Skeletal muscle satellite cell (primary cell): ENCODE measurements at regions not wholly inside any gene's neighbourhood (a gene's known extent, or its start where the extent isn't known, plus 50 kb on each side); places are given as distances from the start of the nearest gene placed in this dataset.
"Not testable (repeated sequence)": the region's sequence is repeated elsewhere in the genome, so short reads cannot be mapped to it uniquely, and the experiment has no call there.

Source experiments
- H3K27me3 ChIP-seq: 2 replicates; pipeline ENCODE4 v1.7.0; 2013; ENCODE audit warnings: low read length; ENCODE audit not compliant: control insufficient read depth, insufficient read depth
- H3K36me3 ChIP-seq: 2 replicates; pipeline ENCODE4 v1.7.0; 2013; ENCODE audit warnings: mild to moderate bottlenecking, control low read depth, low read length; ENCODE audit not compliant: insufficient read depth
- H3K4me1 ChIP-seq: 2 replicates; pipeline ENCODE4 v1.7.0; 2013; ENCODE audit warnings: low read length; ENCODE audit not compliant: control insufficient read depth, insufficient read depth
- H3K4me2 ChIP-seq: 2 replicates; pipeline ENCODE4 v1.7.0; 2013; ENCODE audit warnings: mild to moderate bottlenecking, low read length
- H3K4me3 ChIP-seq: 2 replicates; pipeline ENCODE4 v1.7.0; 2013; ENCODE audit warnings: low read length
- H3K9ac ChIP-seq: 2 replicates; pipeline ENCODE4 v1.7.0; 2013; ENCODE audit warnings: mild to moderate bottlenecking, low read depth, low read length, moderate library complexity
- H3K9me3 ChIP-seq: replicated peaks from 2 replicates; pipeline ENCODE4 v1.7.0; 2013; ENCODE audit warnings: mild to moderate bottlenecking, control low read depth, low read length

- Histone ChIP-seq H3K4me1 (no peaks in the 10 kb centered on the region), H3K4me2 (no peak overlapping the region), H3K4me3 (no peak overlapping the region), H3K27me3 (peaks cover 52% of the 10 kb centered on the region), H3K9ac (no peak overlapping the region), H3K36me3 (no peaks in the 10 kb centered on the region), H3K9me3 (no peaks in the 10 kb centered on the region)
Observed at GRCh38 chr1:31514117-31514516, 62.2 kb upstream of the TINAGL1 start.

- Histone ChIP-seq H3K27me3 (peaks cover 54% of the 10 kb centered on the region), H3K9me3 (no peaks in the 10 kb centered on the region), H3K4me3 (no peak overlapping the region), H3K9ac (no peak overlapping the region), H3K4me2 (no peak overlapping the region), H3K36me3 (no peaks in the 10 kb centered on the region), H3K4me1 (no peaks in the 10 kb centered on the region)
Observed at GRCh38 chr1:31515056-31515775, 61.1 kb upstream of the TINAGL1 start.

GRCh38 chr1:31515936-31516335 is 60.4 kb upstream of the TINAGL1 start:
- Histone ChIP-seq H3K27me3 (peaks cover 54% of the 10 kb centered on the region), H3K9me3 (no peaks in the 10 kb centered on the region), H3K36me3 (no peaks in the 10 kb centered on the region), H3K9ac (no peak overlapping the region), H3K4me3 (no peak overlapping the region), H3K4me2 (no peak overlapping the region), H3K4me1 (no peaks in the 10 kb centered on the region)

- Histone ChIP-seq H3K27me3 (peaks cover 47% of the 10 kb centered on the region), H3K9ac (no peak overlapping the region), H3K9me3 (no peaks in the 10 kb centered on the region), H3K4me3 (no peak overlapping the region), H3K4me1 (no peaks in the 10 kb centered on the region), H3K4me2 (no peak overlapping the region), H3K36me3 (no peaks in the 10 kb centered on the region)
Observed at GRCh38 chr1:31517301-31517700, 59.0 kb upstream of the TINAGL1 start.

GRCh38 chr1:31517986-31518385 is 58.3 kb upstream of the TINAGL1 start:
- H3K9ac ChIP-seq, H3K4me2 ChIP-seq, H3K4me1 ChIP-seq, H3K4me3 ChIP-seq, H3K36me3 ChIP-seq, H3K9me3 ChIP-seq: not testable (repeated sequence)
- H3K27me3 ChIP-seq, result peaks cover 43% of the 10 kb centered on the region

GRCh38 chr1:31521761-31522555 is 54.4 kb upstream of the TINAGL1 start:
- peaks cover 5% of the 10 kb centered on the region for H3K4me1 ChIP-seq
- no peaks in the 10 kb centered on the region for H3K9me3 ChIP-seq
- no peak overlapping the region for H3K4me3 ChIP-seq
- no peaks in the 10 kb centered on the region for H3K36me3 ChIP-seq
- H3K27me3 ChIP-seq, result peaks cover 33% of the 10 kb centered on the region
- H3K4me2 ChIP-seq, result no peak overlapping the region
- H3K9ac ChIP-seq, result no peak overlapping the region

- peaks cover 30% of the 10 kb centered on the region for H3K27me3 ChIP-seq
- no peak overlapping the region for H3K4me2 ChIP-seq
- peaks cover 5% of the 10 kb centered on the region for H3K4me1 ChIP-seq
- no peaks in the 10 kb centered on the region for H3K36me3 ChIP-seq
- no peak overlapping the region for H3K9ac ChIP-seq
- H3K4me3 ChIP-seq, result no peak overlapping the region
- no peaks in the 10 kb centered on the region for H3K9me3 ChIP-seq
Observed at GRCh38 chr1:31522556-31522845, 53.8 kb upstream of the TINAGL1 start.

- peaks cover 5% of the 10 kb centered on the region for H3K4me1 ChIP-seq
- H3K9me3 ChIP-seq, result no peaks in the 10 kb centered on the region
- no peaks in the 10 kb centered on the region for H3K36me3 ChIP-seq
- H3K9ac ChIP-seq, result no peak overlapping the region
- peaks cover 31% of the 10 kb centered on the region for H3K27me3 ChIP-seq
- H3K4me3 ChIP-seq, result no peak overlapping the region
- no peak overlapping the region for H3K4me2 ChIP-seq
Observed at GRCh38 chr1:31523012-31523411, 53.3 kb upstream of the TINAGL1 start.

GRCh38 chr1:31523769-31524168 is 52.5 kb upstream of the TINAGL1 start:
- peaks cover 33% of the 10 kb centered on the region for H3K27me3 ChIP-seq
- H3K9ac ChIP-seq, result no peak overlapping the region
- no peaks in the 10 kb centered on the region for H3K9me3 ChIP-seq
- peaks cover 5% of the 10 kb centered on the region for H3K4me1 ChIP-seq
- no peaks in the 10 kb centered on the region for H3K36me3 ChIP-seq
- no peak overlapping the region for H3K4me3 ChIP-seq
- H3K4me2 ChIP-seq, result no peak overlapping the region

GRCh38 chr1:31524186-31524901 is 52.0 kb upstream of the TINAGL1 start:
- Histone ChIP-seq H3K36me3 (no peaks in the 10 kb centered on the region), H3K4me1 (peaks cover 5% of the 10 kb centered on the region), H3K4me3 (no peak overlapping the region), H3K9me3 (no peaks in the 10 kb centered on the region), H3K4me2 (no peak overlapping the region), H3K27me3 (peaks cover 36% of the 10 kb centered on the region), H3K9ac (no peak overlapping the region)
